Neuronal stem cell (in vitro differentiated cells): ENCODE measurements at regions not wholly inside any gene's neighbourhood (a gene's known extent, or its start where the extent isn't known, plus 50 kb on each side); places are given as distances from the start of the nearest gene placed in this dataset.
A peak's percentile ranks its signal among the peaks of the same experiment; 100 is the strongest.
"Not testable (repeated sequence)": the region's sequence is repeated elsewhere in the genome, so short reads cannot be mapped to it uniquely, and the experiment has no call there.

ENCODE experiments used
- DNase-seq: peaks from one replicate; pipeline ENCODE4 v3.0.0-alpha.2; 2013; ENCODE audit warnings: low spot score
- H2AFZ ChIP-seq: one replicate; pipeline ENCODE4 v1.6.1; 2013; ENCODE audit warnings: mild to moderate bottlenecking, low read length, inconsistent platforms
- H2AK5ac ChIP-seq: 2 replicates; pipeline ENCODE4 v1.6.1; 2013; ENCODE audit warnings: low read depth, mild to moderate bottlenecking, inconsistent platforms, low read length, moderate library complexity, mixed read lengths
- H2BK120ac ChIP-seq: 2 replicates; pipeline ENCODE4 v1.6.1; 2013; ENCODE audit warnings: low read depth, mild to moderate bottlenecking, inconsistent platforms, low read length, moderate library complexity, mixed read lengths
- H2BK12ac ChIP-seq: one replicate; pipeline ENCODE4 v1.6.1; 2013; ENCODE audit warnings: low read length, inconsistent platforms
- H2BK15ac ChIP-seq: 2 replicates; pipeline ENCODE4 v1.6.1; 2013; ENCODE audit warnings: mild to moderate bottlenecking, low read length, inconsistent platforms, mixed read lengths
- H2BK5ac ChIP-seq: one replicate; pipeline ENCODE4 v1.6.1; 2013; ENCODE audit warnings: inconsistent platforms, mild to moderate bottlenecking, low read length, moderate library complexity
- H3K14ac ChIP-seq: one replicate; pipeline ENCODE4 v1.6.1; 2013; ENCODE audit warnings: low read length, inconsistent platforms
- H3K18ac ChIP-seq: 2 replicates; pipeline ENCODE4 v1.6.1; 2013; ENCODE audit warnings: low read length, inconsistent platforms
- H3K23ac ChIP-seq: 2 replicates; pipeline ENCODE4 v1.6.1; 2013; ENCODE audit warnings: low read depth, mild to moderate bottlenecking, mixed read lengths, low read length, inconsistent platforms; ENCODE audit not compliant: poor library complexity
- H3K27ac ChIP-seq: replicated peaks from 3 replicates; pipeline ENCODE4 v1.5.1; 2013; ENCODE audit warnings: low read length, inconsistent platforms
- H3K27me3 ChIP-seq, 3 experiments: 2 replicates each; pipeline ENCODE4 v1.6.1; 2013; ENCODE audit warnings: low read length in 3 of 3, mild to moderate bottlenecking in 2 of 3, inconsistent platforms in 1 of 3, low read depth in 1 of 3, mixed read lengths in 1 of 3, moderate library complexity in 1 of 3; ENCODE audit not compliant: control insufficient read depth in 3 of 3, insufficient read depth in 3 of 3
- H3K36me3 ChIP-seq, 2 donors: replicated peaks in 1 of 2; 2 replicates each; pipeline ENCODE4 v1.6.1; 2013; ENCODE audit warnings: low read length in 2 of 2; ENCODE audit not compliant: control insufficient read depth in 2 of 2, insufficient read depth in 2 of 2
- H3K4ac ChIP-seq: 2 replicates; pipeline ENCODE4 v1.6.1; 2013; ENCODE audit warnings: inconsistent platforms, mild to moderate bottlenecking, low read length, moderate library complexity
- H3K4me1 ChIP-seq, 2 donors: 1 replicate in 1 of 2; 2 replicates in 1 of 2; pipeline ENCODE4 v1.6.1; 2013; ENCODE audit warnings: low read length in 2 of 2, low read depth in 1 of 2; ENCODE audit not compliant: control insufficient read depth in 2 of 2, insufficient read depth in 1 of 2
- H3K4me2 ChIP-seq: one replicate; pipeline ENCODE4 v1.6.1; 2013; ENCODE audit warnings: mild to moderate bottlenecking, low read length, inconsistent platforms; ENCODE audit not compliant: insufficient read depth, poor library complexity, severe bottlenecking
- H3K4me3 ChIP-seq, 2 donors: 2 replicates each; pipeline ENCODE4 v1.5.1; 2013; ENCODE audit warnings: low read length in 2 of 2, mild to moderate bottlenecking in 2 of 2, inconsistent platforms in 1 of 2, moderate library complexity in 1 of 2
- H3K79me1 ChIP-seq: one replicate; pipeline ENCODE4 v1.6.1; 2013; ENCODE audit warnings: low read depth, mild to moderate bottlenecking, inconsistent platforms, low read length, moderate library complexity
- H3K9ac ChIP-seq: one replicate; pipeline ENCODE4 v1.6.1; 2013; ENCODE audit warnings: mild to moderate bottlenecking, low read depth, low read length, inconsistent platforms; ENCODE audit not compliant: poor library complexity
- H3K9me3 ChIP-seq, 2 donors: replicated peaks in 1 of 2; 2 replicates each; pipeline versions ENCODE3 to v1.6.1; 2013; ENCODE audit warnings: low read length in 2 of 2, mild to moderate bottlenecking in 2 of 2, inconsistent platforms in 1 of 2, low read depth in 1 of 2, mixed read lengths in 1 of 2, moderate library complexity in 1 of 2; ENCODE audit not compliant: control insufficient read depth in 2 of 2, insufficient read depth in 1 of 2
- H4K8ac ChIP-seq: one replicate; pipeline ENCODE4 v1.6.1; 2013; ENCODE audit warnings: low read depth, mild to moderate bottlenecking, inconsistent platforms, low read length, moderate library complexity
- H4K91ac ChIP-seq: one replicate; pipeline ENCODE4 v1.6.1; 2013; ENCODE audit warnings: low read length, low read depth, mild to moderate bottlenecking, inconsistent platforms; ENCODE audit not compliant: poor library complexity
- WGBS, 2 donors: extraction: QIAGEN DNeasy Blood & Tissue Kit; methylation state at CpG; one replicate each; pipeline ENCODE4 v1.1.7; 2013; ENCODE audit warnings: missing lambda C conversion rate in 2 of 2, mixed read lengths in 1 of 2; ENCODE audit not compliant: insufficient read length in 2 of 2, insufficient replicate concordance in 1 of 2; ENCODE audit errors: extremely low coverage in 2 of 2; 5-methylcytosine and 5-hydroxymethylcytosine counted together

GRCh38 chr16:29114989-29115801, 130.3 kb downstream of the LAT start:
- not testable (repeated sequence) for H3K27me3 ChIP-seq, H4K91ac ChIP-seq, H4K8ac ChIP-seq, H3K36me3 ChIP-seq, H3K27ac ChIP-seq, H3K4me1 ChIP-seq, H3K9me3 ChIP-seq, H3K79me1 ChIP-seq, H3K4ac ChIP-seq, H3K4me3 ChIP-seq, H3K4me2 ChIP-seq, H3K23ac ChIP-seq, H2BK15ac ChIP-seq, H3K9ac ChIP-seq, H3K14ac ChIP-seq, H2BK5ac ChIP-seq
- H2AFZ ChIP-seq, result peak overlapping the region; percentile 83
- H2AK5ac ChIP-seq, result peak overlapping the region; percentile 93
- peak overlapping the region; percentile 75 for H2BK12ac ChIP-seq
- peak overlapping the region; percentile 75 for H2BK120ac ChIP-seq
- no CpG with 5 or more reads among the region's 26 CpGs for WGBS, 2 donors
- DNase-seq, result peak; percentile 26
- H3K18ac ChIP-seq, result peak overlapping the region; percentile 84

DNA sequence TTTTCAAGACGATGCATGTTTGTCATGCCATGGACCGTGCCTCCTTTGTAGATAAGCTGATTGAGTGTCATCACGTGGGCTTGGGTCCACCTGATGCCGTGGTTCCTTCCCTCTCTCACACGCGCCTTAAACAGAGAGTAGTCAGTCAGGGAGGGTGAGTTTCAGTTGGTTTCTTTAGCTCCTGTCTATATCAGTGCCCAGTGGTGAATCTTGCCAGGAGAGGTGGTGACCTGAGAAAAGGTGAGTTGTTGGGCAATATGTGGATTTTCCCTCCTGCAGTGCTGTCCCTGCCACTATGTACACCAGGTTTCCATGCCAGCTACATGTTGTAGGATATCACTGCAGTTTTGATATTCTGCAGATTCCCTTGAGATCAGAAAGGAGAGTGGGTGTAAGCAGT, 129.7 kb downstream of the LAT start:
- Histone ChIP-seq H3K79me1 (no peaks in the 10 kb centered on the region), H2BK15ac (no peak overlapping the region), H4K91ac (no peak overlapping the region), H3K27me3 (no peaks in the 10 kb centered on the region), H3K27ac (no peak overlapping the region), H3K14ac (no peak overlapping the region), H2AK5ac (peak overlapping the region; percentile 93), H3K9ac (no peak overlapping the region), H3K9me3 (no peaks in the 10 kb centered on the region), H4K8ac (no peak overlapping the region), H3K36me3 (no peaks in the 10 kb centered on the region), H3K4me2 (no peak overlapping the region), H2BK5ac (no peak overlapping the region), H3K23ac (no peak overlapping the region), H3K18ac (no peak overlapping the region), H2BK12ac (peak overlapping the region; percentile 75), H3K4ac (no peak overlapping the region), H2BK120ac (peak overlapping the region; percentile 75), H3K4me3 (no peak overlapping the region), H2AFZ (peak overlapping the region; percentile 83), H3K4me1 (peaks cover 2 to 6% of the 10 kb centered on the region in 2 donors)
- WGBS, 2 donors, result no CpG with 5 or more reads among the region's 6 CpGs
- no peak for DNase-seq

GRCh38 chr16:29113446-29113845, 128.6 kb downstream of the LAT start:
- not testable (repeated sequence) for H2BK12ac ChIP-seq, H2BK15ac ChIP-seq, H3K9ac ChIP-seq, H4K91ac ChIP-seq, H3K14ac ChIP-seq, H2AFZ ChIP-seq, H3K18ac ChIP-seq, H3K79me1 ChIP-seq, H3K4ac ChIP-seq, H2BK120ac ChIP-seq, H3K9me3 ChIP-seq, H3K4me2 ChIP-seq, H3K23ac ChIP-seq, H2BK5ac ChIP-seq, H3K36me3 ChIP-seq, H2AK5ac ChIP-seq, H3K27me3 ChIP-seq, H3K4me1 ChIP-seq, DNase-seq, H3K4me3 ChIP-seq, H4K8ac ChIP-seq, H3K27ac ChIP-seq
- no CpG with 5 or more reads among the region's 1 CpG for WGBS, 2 donors

- Histone ChIP-seq H4K91ac (no peak overlapping the region), H2BK15ac (no peak overlapping the region), H3K27me3 (no peaks in the 10 kb centered on the region), H4K8ac (no peak overlapping the region), H2AFZ (no peak overlapping the region), H3K4me1 (peaks cover 2 to 6% of the 10 kb centered on the region in 2 donors), H3K27ac (no peak overlapping the region), H2AK5ac (no peak overlapping the region), H3K4me3 (no peak overlapping the region), H3K14ac (no peak overlapping the region), H3K4ac (no peak overlapping the region), H3K4me2 (no peak overlapping the region), H3K9ac (no peak overlapping the region), H2BK120ac (no peak overlapping the region), H3K23ac (no peak overlapping the region), H3K36me3 (no peaks in the 10 kb centered on the region), H3K18ac (no peak overlapping the region), H3K9me3 (no peaks in the 10 kb centered on the region), H2BK5ac (no peak overlapping the region), H2BK12ac (no peak overlapping the region), H3K79me1 (no peaks in the 10 kb centered on the region)
- no peak for DNase-seq
- no CpG with 5 or more reads among the region's 4 CpGs for WGBS, 2 donors
Measured at GRCh38 chr16:29112755-29113347, 128.0 kb downstream of the LAT start.
